PC-3 (cell line): ENCODE measurements at regions not wholly inside any gene's neighbourhood (a gene's known extent, or its start where the extent isn't known, plus 50 kb on each side); places are given as distances from the start of the nearest gene placed in this dataset.
"Not testable (repeated sequence)": the region's sequence is repeated elsewhere in the genome, so short reads cannot be mapped to it uniquely, and the experiment has no call there.

Source experiments
- ATAC-seq: fragments of 200-7000 bp; cut with Tn5 transposase; 2 replicates; pipeline ENCODE4 v1.9.1; 2020; ENCODE audit warnings: mild to moderate bottlenecking, moderate library complexity
- BruUV-seq: library from RNA; stranded (reverse); fragments of 400-500 nt; replicated peaks from 2 replicates; lab custom pipeline; 2021; lab: Mats Ljungman, UMichigan
- CTCF ChIA-PET: fragments of 300-600 bp; sonication (Branson Sonifier 250); formaldehyde crosslinking; loops from one replicate; lab custom pipeline; 2022; ENCODE audit warnings: antibody characterized with exemption; lab: Charles Lee
- POLR2A ChIA-PET: fragments of 300-600 bp; sonication (Branson Sonifier 250); formaldehyde crosslinking; loops from one replicate; lab custom pipeline; 2022; ENCODE audit warnings: antibody characterized with exemption; ENCODE audit not compliant: unreplicated experiment; lab: Charles Lee
- DNase-seq: peaks from one replicate; pipeline ENCODE4 v3.0.0-alpha.2; 2015
- H2AFZ ChIP-seq: fragments of 300-600 bp; sonication (generic); 2 replicates; pipeline ENCODE4 v1.6.0; 2016; ENCODE audit warnings: antibody characterized with exemption, low read length
- H3F3A ChIP-seq: fragments of 300-600 bp; sonication (generic); one replicate; pipeline ENCODE4 v1.6.0; 2017; ENCODE audit warnings: antibody characterized with exemption, low read length, control low read depth, mild to moderate bottlenecking; ENCODE audit not compliant: unreplicated experiment
- H3K27ac ChIP-seq: fragments of 300-600 bp; sonication (generic); 2 replicates; pipeline ENCODE4 v1.5.1; 2016; ENCODE audit warnings: mild to moderate bottlenecking, low read length
- H3K27me3 ChIP-seq: fragments of 300-600 bp; sonication (generic); 2 replicates; pipeline ENCODE4 v1.6.1; 2016; ENCODE audit warnings: low read length, mixed read lengths
- H3K36me3 ChIP-seq: fragments of 300-600 bp; sonication (generic); 2 replicates; pipeline ENCODE4 v1.6.1; 2016; ENCODE audit warnings: low read depth, mixed run types, low read length, mixed read lengths
- H3K4me1 ChIP-seq: fragments of 300-600 bp; sonication (generic); 2 replicates; pipeline ENCODE4 v1.5.1; 2016; ENCODE audit warnings: low read length; ENCODE audit not compliant: insufficient read depth
- H3K4me2 ChIP-seq: fragments of 300-600 bp; sonication (generic); 2 replicates; pipeline ENCODE4 v1.6.0; 2016; ENCODE audit warnings: low read length
- H3K4me3 ChIP-seq: fragments of 300-600 bp; sonication (generic); 2 replicates; pipeline ENCODE4 v1.5.1; 2016; ENCODE audit warnings: mild to moderate bottlenecking, low read length, mixed read lengths
- H3K79me2 ChIP-seq: fragments of 300-600 bp; sonication (generic); 2 replicates; pipeline ENCODE4 v1.6.1; 2017; ENCODE audit warnings: low read length, mixed read lengths
- H3K9ac ChIP-seq: fragments of 300-600 bp; sonication (generic); 2 replicates; pipeline ENCODE4 v1.6.0; 2016; ENCODE audit warnings: mild to moderate bottlenecking, low read length
- H3K9me2 ChIP-seq: fragments of 300-600 bp; sonication (generic); replicated peaks from 2 replicates; pipeline ENCODE4 v1.6.1; 2016; ENCODE audit warnings: mixed run types, low read length, mixed read lengths
- H3K9me3 ChIP-seq: fragments of 300-600 bp; sonication (generic); 2 replicates; pipeline ENCODE4 v1.6.1; 2016; ENCODE audit warnings: low read length, mixed read lengths
- H4K20me1 ChIP-seq: fragments of 300-600 bp; sonication (generic); 2 replicates; pipeline ENCODE4 v1.6.1; 2016; ENCODE audit warnings: low read length, mixed read lengths
- CTCF ChIP-seq: fragments of 300-600 bp; sonication (generic); conservative IDR thresholded peaks from 2 replicates; pipeline ENCODE4 v1.5.1; 2017; ENCODE audit warnings: antibody characterized with exemption, low read depth, mild to moderate bottlenecking, low read length
- EZH2 ChIP-seq: fragments of 300-600 bp; sonication (generic); IDR thresholded peaks from one replicate; pipeline ENCODE4 v1.6.1; 2017; ENCODE audit warnings: antibody characterized with exemption, mild to moderate bottlenecking, low read length; ENCODE audit not compliant: unreplicated experiment
- EZH2phosphoT487 ChIP-seq: fragments of 300-600 bp; sonication (generic); IDR thresholded peaks from 2 replicates; pipeline ENCODE4 v1.6.1; 2018; ENCODE audit warnings: mild to moderate bottlenecking, antibody characterized with exemption, low read length, borderline replicate concordance
- intact Hi-C: fragments of 100-400 bp; cut with micrococcal nuclease; formaldehyde crosslinking; loops from 2 replicates; pipeline ENCODE4 v1.9.0; 2023

- BruUV-seq, result no TSS peak
- POLR2A ChIA-PET, result no interaction called here
Measured at GRCh38 chr18:44356566-44357157, 324.0 kb upstream of the SETBP1 start.

GRCh38 chr18:44358402-44358801, 322.3 kb upstream of the SETBP1 start:
- H3K36me3 ChIP-seq, result no peaks in the 10 kb centered on the region
- no peak for TF ChIP-seq EZH2
- no peak for TF ChIP-seq EZH2phosphoT487
- no peak for TF ChIP-seq CTCF
- intact Hi-C loops, result no loop called here
- H3K9ac ChIP-seq, result no peak overlapping the region
- H4K20me1 ChIP-seq, result no peaks in the 10 kb centered on the region
- CTCF ChIA-PET, result no interaction called here
- H3K4me2 ChIP-seq, result no peak overlapping the region
- H3K4me3 ChIP-seq, result no peak overlapping the region
- no peaks in the 10 kb centered on the region for H3K9me3 ChIP-seq
- H3K27ac ChIP-seq, result no peak overlapping the region
- no peaks in the 10 kb centered on the region for H3K4me1 ChIP-seq
- H3K27me3 ChIP-seq, result no peaks in the 10 kb centered on the region
- H3K9me2 ChIP-seq, result no peaks in the 10 kb centered on the region
- POLR2A ChIA-PET, result no interaction called here
- no TSS peak for BruUV-seq
- ATAC-seq (no peak), DNase-seq (peak; percentile 2)
- H2AFZ ChIP-seq, result no peak overlapping the region
- no peaks in the 10 kb centered on the region for H3F3A ChIP-seq
- H3K79me2 ChIP-seq, result no peaks in the 10 kb centered on the region

More at GRCh38 chr18:44356566-44357157, 324.0 kb upstream of the SETBP1 start:
- no peaks in the 10 kb centered on the region for H3K4me1 ChIP-seq
- intact Hi-C loops, result no loop called here
- no peak overlapping the region for H3K9ac ChIP-seq
- H3K4me3 ChIP-seq, result no peak overlapping the region
- H3K9me2 ChIP-seq, result no peaks in the 10 kb centered on the region
- H3K9me3 ChIP-seq, result no peaks in the 10 kb centered on the region
- H3F3A ChIP-seq, result no peaks in the 10 kb centered on the region
- no peaks in the 10 kb centered on the region for H3K36me3 ChIP-seq
- H3K79me2 ChIP-seq, result no peaks in the 10 kb centered on the region
- H3K4me2 ChIP-seq, result no peak overlapping the region
- H4K20me1 ChIP-seq, result no peaks in the 10 kb centered on the region
- no peak overlapping the region for H3K27ac ChIP-seq
- no peaks in the 10 kb centered on the region for H3K27me3 ChIP-seq
- CTCF ChIA-PET, result no interaction called here
- ATAC-seq (no peak), DNase-seq (no peak)
- H2AFZ ChIP-seq, result no peak overlapping the region
- TF ChIP-seq CTCF, result no peak
- TF ChIP-seq EZH2phosphoT487, result no peak
- TF ChIP-seq EZH2, result no peak

GRCh38 chr18:44359741-44360140, 320.9 kb upstream of the SETBP1 start:
- H3K4me2 ChIP-seq, H3K79me2 ChIP-seq, ATAC-seq, H4K20me1 ChIP-seq, POLR2A ChIA-PET, H3K27me3 ChIP-seq, H3K9ac ChIP-seq, BruUV-seq, H3K4me3 ChIP-seq, H3K4me1 ChIP-seq, H3F3A ChIP-seq, DNase-seq, H3K36me3 ChIP-seq, CTCF ChIA-PET, H3K9me2 ChIP-seq, H2AFZ ChIP-seq, intact Hi-C loops, H3K9me3 ChIP-seq, H3K27ac ChIP-seq: not testable (repeated sequence)

GRCh38 chr18:44362213-44362612, 318.5 kb upstream of the SETBP1 start:
- H3K9me2 ChIP-seq, POLR2A ChIA-PET, H4K20me1 ChIP-seq, ATAC-seq, H3K4me2 ChIP-seq, H3K79me2 ChIP-seq, H3K4me1 ChIP-seq, H3K9ac ChIP-seq, H3K27me3 ChIP-seq, H2AFZ ChIP-seq, H3K27ac ChIP-seq, H3K36me3 ChIP-seq, BruUV-seq, H3K4me3 ChIP-seq, CTCF ChIA-PET, H3K9me3 ChIP-seq, H3F3A ChIP-seq, DNase-seq, intact Hi-C loops: not testable (repeated sequence)
